SK-N-SH treated with all-trans-retinoic acid at 6 μM for 48 hours (cell line): ENCODE measurements at regions not wholly inside any gene's neighbourhood (a gene's known extent, or its start where the extent isn't known, plus 50 kb on each side); places are given as distances from the start of the nearest gene placed in this dataset.

ENCODE experiments used
- BACH2 ChIP-seq: fragments of 250-450 bp; sonication (Bioruptor Pico); IDR thresholded peaks from 2 replicates; pipeline ENCODE4 v1.9.0; 2021; ENCODE audit warnings: mild to moderate bottlenecking, borderline replicate concordance
- CSDC2 ChIP-seq: fragments of 250-450 bp; sonication (Bioruptor Pico); IDR thresholded peaks from 2 replicates; pipeline ENCODE4 v1.5.0; 2020; ENCODE audit warnings: mild to moderate bottlenecking, moderate library complexity
- ISL1 ChIP-seq: fragments of 250-450 bp; sonication (Bioruptor Pico); IDR thresholded peaks from 2 replicates; pipeline ENCODE4 v2.1.2; 2022; ENCODE audit warnings: mild to moderate bottlenecking, moderate library complexity
- RARB ChIP-seq: fragments of 250-450 bp; sonication (Bioruptor Pico); IDR thresholded peaks from 2 replicates; pipeline ENCODE4 v1.8.0; 2021; ENCODE audit warnings: mild to moderate bottlenecking, moderate library complexity
- SNAI2 ChIP-seq: fragments of 250-450 bp; sonication (Bioruptor Pico); IDR thresholded peaks from 2 replicates; pipeline ENCODE4 v1.5.0; 2020; ENCODE audit warnings: mild to moderate bottlenecking, moderate library complexity
- ZFP3 ChIP-seq: fragments of 250-450 bp; sonication (Bioruptor Pico); IDR thresholded peaks from 2 replicates; pipeline ENCODE4 v1.5.0; 2020; ENCODE audit warnings: mild to moderate bottlenecking, moderate library complexity

GRCh38 chr19:20333508-20333907 is 166.5 kb downstream of the ZNF486 start:
- TF ChIP-seq SNAI2, result no peak
- TF ChIP-seq CSDC2 (CRISPR knock-in tag), result no peak
- TF ChIP-seq ZFP3, result no peak
- TF ChIP-seq RARB (CRISPR knock-in tag), result no peak
- TF ChIP-seq BACH2 (CRISPR knock-in tag), result no peak
- no peak for TF ChIP-seq ISL1 (CRISPR knock-in tag)
